ENCODE measurements at regions not wholly inside any gene's neighbourhood (a gene's known extent, or its start where the extent isn't known, plus 50 kb on each side); places are given as distances from the start of the nearest gene placed in this dataset.
"Not testable (repeated sequence)": the region's sequence is repeated elsewhere in the genome, so short reads cannot be mapped to it uniquely, and the experiment has no call there.

DNA sequence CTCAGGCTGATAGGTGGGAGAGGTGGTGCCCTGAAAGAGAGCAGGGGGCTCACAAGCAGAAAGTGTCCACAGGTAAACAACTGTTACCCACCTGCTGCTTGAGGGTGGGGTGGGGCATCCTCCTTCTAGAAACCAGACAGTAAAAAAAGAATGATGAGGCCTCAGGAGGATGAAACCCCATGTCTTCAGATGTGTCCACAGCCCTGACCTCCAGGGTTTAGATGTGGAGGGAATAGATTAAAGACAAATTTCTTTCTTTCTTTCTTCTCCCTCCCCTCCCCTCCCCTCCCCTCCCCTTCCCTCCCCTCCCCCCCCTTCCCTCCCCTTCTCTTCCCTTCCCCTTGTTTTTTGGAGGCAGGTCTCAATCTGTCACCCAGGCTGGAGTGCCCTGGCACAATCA is 333.5 kb upstream of the NUPR2 start:
- TF ChIP-seq, protein P1, sequence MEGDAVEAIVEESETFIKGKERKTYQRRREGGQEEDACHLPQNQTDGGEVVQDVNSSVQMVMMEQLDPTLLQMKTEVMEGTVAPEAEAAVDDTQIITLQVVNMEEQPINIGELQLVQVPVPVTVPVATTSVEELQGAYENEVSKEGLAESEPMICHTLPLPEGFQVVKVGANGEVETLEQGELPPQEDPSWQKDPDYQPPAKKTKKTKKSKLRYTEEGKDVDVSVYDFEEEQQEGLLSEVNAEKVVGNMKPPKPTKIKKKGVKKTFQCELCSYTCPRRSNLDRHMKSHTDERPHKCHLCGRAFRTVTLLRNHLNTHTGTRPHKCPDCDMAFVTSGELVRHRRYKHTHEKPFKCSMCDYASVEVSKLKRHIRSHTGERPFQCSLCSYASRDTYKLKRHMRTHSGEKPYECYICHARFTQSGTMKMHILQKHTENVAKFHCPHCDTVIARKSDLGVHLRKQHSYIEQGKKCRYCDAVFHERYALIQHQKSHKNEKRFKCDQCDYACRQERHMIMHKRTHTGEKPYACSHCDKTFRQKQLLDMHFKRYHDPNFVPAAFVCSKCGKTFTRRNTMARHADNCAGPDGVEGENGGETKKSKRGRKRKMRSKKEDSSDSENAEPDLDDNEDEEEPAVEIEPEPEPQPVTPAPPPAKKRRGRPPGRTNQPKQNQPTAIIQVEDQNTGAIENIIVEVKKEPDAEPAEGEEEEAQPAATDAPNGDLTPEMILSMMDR (IDR thresholded peaks at IDR 0.05), result no peak
- DNase-seq (ENCODE audit: low spot score), result no peak

DNA sequence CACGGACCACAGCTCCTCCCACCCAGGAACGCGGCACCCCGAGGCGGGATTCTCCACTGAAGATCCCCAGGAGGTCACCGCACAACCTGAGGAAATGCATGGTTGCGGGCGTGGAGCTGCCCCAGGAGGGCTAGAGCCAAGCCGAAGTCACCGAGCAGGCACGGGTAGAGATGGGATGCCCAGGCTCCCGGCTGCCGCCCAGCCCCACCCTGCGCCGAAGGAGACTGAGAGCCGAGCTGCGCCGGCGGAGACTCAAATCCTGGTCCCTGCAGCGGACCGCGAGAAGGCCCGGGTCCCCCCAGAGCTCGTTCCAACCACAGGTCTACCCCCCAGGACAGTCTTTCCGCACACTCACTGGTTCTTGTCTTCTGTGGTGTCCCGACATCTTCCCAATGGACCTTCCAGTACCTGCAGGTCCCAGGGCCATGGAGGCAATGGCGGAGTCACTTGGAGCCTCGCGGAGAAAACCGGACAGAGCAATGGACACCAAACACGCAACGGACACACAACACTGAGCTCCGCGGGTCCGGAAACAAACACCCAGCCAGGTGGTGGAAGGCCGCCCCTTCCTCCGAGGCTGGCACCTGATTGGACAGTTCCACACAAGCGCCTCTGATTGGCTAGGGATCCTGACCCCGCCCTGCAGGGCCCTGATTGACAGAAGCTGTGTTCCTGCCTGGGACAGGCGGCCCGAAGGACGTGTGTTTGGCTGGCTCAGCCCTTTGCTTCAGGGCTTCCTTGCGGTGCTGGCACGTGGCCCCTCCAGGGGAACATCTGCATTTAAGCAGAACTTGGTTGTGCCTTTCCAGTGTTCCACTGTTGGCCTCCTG is 331.9 kb upstream of the NUPR2 start:
- no peak overlapping the region for H3K27ac ChIP-seq

More for the DNA sequence above, 333.5 kb upstream of the NUPR2 start:
- H3K4me3 ChIP-seq, result no peak overlapping the region
- no peak overlapping the region for H3K27ac ChIP-seq

DNA sequence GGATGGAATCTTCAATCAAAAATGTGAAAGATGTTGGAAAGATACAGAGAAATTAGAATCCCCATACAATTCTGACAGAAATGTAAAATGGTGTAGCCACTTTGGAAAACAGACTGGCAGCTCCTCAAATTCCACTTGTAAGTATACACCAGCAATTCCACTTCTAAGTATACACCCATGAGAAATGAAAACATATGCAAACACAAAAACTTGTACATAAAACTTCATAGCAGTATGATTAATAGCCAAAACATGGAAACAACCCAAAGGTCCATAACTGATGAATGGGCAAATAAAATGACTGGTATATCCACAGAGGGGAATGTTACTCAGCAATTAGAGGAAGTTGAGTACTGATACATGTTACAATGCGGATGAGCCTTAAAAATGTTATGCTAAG is 304.3 kb upstream of the NUPR2 start:
- not testable (repeated sequence) for H3K4me3 ChIP-seq; DNase-seq (ENCODE audit: low spot score); H3K27ac ChIP-seq

More for the DNA sequence above, 331.9 kb upstream of the NUPR2 start:
- H3K4me3 ChIP-seq, result peak overlapping the region; percentile 36
- DNase-seq (ENCODE audit: low spot score), result no peak
- TF ChIP-seq, protein P1 (IDR thresholded peaks at IDR 0.05), result no peak

DNA sequence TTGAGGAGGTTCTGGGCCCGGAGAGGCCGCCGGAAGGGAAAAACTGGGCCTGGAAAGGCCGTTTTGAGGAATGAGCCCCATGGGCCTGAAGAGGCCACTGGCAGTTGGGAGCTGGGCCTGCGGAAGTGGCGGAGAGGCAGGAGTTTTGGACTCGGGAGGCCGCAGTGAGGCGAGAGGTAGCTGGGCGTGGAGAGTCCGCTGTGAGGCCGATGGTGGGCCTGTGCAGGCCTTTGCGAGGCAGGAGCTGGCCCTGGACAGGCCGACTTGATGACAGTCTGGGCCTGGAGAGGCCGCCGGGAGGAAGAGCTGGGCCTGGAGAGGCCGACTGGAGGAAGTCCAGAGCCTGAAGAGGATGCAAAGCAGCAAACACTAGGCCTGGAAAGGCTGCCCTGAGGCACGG is 259.0 kb upstream of the NUPR2 start:
- Histone ChIP-seq H3K4me3 (no peak overlapping the region), H3K27ac (no peak overlapping the region)
- no peak for DNase-seq (ENCODE audit: low spot score)
- TF ChIP-seq, protein P1 (IDR thresholded peaks at IDR 0.05), result no peak

DNA sequence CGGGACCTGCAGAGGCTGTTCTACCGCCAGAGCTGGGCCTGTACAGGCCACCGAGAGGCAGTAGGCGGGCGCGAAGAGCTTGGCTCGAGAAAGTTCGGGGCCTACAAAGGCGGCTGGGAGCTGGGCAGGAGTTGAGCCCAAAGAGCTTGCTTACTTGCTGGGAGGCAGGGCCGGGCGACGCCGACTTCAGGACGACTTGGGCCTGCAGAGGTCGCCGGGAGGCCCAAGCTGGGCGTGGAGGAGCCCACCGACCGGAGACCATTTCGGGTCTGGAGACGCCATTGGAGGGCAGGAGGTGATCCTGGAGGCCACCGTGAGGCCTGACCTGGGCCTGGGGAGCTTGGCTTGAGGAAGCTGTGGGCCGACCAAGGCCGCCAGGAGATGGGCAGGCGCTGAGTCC is 258.4 kb upstream of the NUPR2 start:
- not testable (repeated sequence) for H3K27ac ChIP-seq; H3K4me3 ChIP-seq; DNase-seq (ENCODE audit: low spot score)

DNA sequence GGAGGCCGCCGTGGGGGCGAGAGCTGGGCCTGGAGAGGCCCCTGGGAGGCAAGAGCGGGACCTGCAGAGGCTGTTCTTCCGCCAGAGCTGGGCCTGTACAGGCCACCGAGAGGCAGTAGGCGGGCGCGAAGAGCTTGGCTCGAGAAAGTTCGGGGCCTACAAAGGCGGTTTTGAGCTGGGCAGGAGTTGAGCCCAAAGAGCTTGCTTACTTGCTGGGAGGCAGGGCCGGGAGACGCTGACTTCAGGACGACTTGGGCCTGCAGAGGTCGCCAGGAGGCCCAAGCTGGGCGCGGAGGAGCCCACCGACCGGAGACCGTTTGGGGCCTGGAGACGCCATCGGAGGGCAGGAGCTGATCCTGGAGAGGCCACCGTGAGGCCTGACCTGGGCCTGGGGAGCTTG is 257.1 kb upstream of the NUPR2 start:
- not testable (repeated sequence) for H3K4me3 ChIP-seq, H3K27ac ChIP-seq
- DNase-seq (ENCODE audit: low spot score), result peak; percentile 86

DNA sequence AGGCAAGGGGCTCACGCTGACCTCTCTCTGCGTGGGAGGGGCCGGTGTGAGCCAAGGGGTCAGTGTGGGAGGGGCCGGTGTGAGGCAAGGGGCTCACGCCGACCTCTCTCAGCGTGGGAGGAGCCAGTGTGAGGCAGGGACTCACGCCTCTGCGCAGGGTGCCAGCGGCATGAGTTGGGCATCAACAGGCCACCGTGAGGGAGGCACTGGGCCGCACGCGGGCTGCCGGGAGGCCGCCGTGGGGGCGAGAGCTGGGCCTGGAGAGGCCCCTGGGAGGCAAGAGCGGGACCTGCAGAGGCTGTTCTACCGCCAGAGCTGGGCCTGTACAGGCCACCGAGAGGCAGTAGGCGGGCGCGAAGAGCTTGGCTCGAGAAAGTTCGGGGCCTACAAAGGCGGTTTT is 255.6 kb upstream of the NUPR2 start:
- not testable (repeated sequence) for DNase-seq (ENCODE audit: low spot score); H3K4me3 ChIP-seq; H3K27ac ChIP-seq

DNA sequence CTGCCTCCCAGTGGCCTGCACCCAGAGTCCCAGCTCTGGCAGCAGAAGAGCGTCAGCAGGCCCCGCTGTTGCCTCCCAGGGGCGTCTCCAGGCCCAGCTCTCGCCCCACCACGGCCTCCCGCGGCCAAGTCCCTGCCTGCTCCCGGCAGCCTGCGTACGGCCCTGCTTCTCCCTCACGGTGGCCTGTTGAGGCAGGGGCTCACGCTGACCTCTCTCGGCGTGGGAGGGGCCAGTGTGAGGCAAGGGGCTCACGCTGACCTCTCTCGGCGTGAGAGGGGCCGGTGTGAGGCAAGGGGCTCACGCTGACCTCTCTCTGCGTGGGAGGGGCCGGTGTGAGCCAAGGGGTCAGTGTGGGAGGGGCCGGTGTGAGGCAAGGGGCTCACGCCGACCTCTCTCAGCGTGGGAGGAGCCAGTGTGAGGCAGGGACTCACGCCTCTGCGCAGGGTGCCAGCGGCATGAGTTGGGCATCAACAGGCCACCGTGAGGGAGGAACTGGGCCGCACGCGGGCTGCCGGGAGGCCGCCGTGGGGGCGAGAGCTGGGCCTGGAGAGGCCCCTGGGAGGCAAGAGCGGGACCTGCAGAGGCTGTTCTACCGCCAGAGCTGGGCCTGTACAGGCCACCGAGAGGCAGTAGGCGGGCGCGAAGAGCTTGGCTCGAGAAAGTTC is 254.1 kb upstream of the NUPR2 start:
- not testable (repeated sequence) for H3K4me3 ChIP-seq; H3K27ac ChIP-seq; DNase-seq (ENCODE audit: low spot score)

DNA sequence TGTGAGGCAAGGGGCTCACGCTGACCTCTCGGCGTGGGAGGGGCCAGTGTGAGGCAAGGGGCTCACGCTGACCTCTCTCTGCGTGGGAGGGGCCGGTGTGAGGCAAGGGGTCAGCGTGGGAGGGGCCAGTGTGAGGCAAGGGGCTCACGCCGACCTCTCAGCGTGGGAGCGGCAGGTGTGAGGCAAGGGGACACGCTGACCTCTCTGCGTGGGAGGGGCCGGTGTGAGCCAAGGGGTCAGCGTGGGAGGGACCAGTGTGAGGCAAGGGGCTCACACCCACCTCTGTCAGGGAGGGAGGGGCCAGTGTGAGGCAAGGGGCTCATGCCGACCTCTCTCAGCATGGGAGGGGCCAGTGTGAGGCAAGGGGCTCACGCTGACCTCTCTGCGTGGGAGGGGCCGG is 251.7 kb upstream of the NUPR2 start:
- not testable (repeated sequence) for DNase-seq (ENCODE audit: low spot score); H3K4me3 ChIP-seq; H3K27ac ChIP-seq

DNA sequence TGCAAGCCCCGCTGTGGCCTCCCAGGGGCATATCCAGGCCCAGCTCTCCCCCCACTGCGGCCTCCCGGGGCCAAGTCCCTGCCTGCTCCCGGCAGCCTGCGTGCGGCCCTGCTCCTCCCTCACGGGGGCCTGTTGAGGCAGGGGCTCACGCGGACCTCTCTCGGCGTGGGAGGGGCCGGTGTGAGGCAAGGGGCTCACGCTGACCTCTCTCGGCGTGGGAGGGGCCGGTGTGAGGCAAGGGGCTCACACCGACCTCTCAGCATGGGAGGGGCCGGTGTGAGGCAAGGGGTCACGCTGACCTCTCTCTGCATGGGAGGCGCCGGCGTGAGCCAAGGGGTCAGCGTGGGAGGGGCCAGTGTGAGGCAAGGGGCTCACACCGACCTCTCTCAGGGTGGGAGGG is 251.2 kb upstream of the NUPR2 start:
- not testable (repeated sequence) for H3K4me3 ChIP-seq; DNase-seq (ENCODE audit: low spot score); H3K27ac ChIP-seq

DNA sequence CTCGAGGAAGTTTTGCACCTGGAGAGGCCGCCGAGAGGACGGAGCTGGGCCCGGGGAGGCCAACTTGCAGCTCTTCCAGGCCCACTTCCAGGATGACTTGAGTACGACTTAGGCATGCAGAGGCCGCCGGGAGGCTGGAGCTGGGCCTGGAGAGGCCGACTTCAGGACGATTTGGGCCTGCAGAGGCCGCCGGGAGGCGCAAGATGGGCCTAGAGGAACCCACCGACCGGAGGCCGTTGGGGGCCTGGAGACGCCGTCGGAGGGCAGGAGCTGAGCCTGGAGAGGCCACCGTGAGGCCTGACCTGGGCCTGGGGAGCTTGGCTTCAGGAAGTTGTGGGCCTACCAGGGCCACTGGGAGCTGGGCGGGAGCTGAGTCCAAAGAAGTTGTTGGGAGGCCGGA is 250.5 kb upstream of the NUPR2 start:
- not testable (repeated sequence) for H3K27ac ChIP-seq; H3K4me3 ChIP-seq; DNase-seq (ENCODE audit: low spot score)

DNA sequence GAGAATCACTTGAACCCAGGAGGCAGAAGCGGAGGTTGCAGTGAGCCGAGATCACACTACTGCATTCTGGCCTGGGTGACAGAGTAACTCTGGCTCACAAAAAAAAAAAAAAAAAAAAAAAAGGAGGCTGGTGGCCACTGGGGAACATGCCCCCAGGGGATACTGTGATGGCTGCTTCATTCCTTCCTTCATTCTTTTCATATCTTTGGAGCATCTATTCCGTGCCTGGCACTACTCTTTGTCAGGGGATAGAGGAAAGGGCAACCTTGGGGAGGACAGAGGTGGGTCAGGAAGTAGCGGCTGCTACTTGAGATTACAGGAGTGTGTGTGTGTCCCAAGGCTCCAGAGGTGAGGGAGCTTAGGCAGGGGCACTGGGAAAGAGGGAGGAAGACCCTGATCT is 236.4 kb upstream of the NUPR2 start:
- H3K27ac ChIP-seq; DNase-seq (ENCODE audit: low spot score); H3K4me3 ChIP-seq: not testable (repeated sequence)

DNA sequence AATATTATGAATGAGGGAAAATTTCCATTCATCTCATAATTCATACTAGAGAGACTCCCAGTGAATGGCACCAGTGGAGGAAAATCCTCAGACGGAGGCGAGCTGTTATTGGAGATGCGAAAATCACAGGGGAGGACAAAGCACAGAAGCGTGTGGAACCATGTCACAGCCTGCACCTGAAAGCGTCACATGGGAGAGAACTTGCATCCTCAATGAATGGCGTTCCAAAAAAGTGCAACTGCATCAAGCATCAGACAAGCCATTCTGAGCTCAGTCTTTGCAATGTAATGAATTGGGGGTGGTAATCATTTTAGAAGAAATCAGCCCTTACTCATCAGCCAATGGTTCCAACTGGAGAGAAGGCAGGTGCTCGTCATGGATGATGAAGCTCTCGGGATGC is 235.0 kb upstream of the NUPR2 start:
- not testable (repeated sequence) for H3K4me3 ChIP-seq; H3K27ac ChIP-seq; DNase-seq (ENCODE audit: low spot score)

DNA sequence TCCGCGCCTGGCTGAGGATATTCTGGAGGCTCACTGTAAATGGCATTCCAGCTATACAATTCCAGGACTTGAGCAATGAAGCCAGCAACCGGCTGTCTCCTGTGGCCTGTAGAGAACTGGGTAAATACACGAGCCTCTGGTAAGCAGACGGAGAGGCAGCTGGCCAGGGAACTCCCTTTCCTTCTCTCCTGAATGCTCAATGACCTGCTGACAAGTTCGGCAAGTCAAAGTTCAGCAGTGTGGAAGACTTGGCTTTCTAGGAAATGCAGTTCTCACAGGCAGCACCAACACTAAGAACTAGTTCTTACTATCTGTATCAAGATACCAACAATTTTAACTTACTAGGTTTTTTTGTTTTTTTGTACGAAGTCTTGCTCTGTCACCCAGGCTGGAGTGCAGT is 232.1 kb upstream of the NUPR2 start:
- not testable (repeated sequence) for DNase-seq (ENCODE audit: low spot score); H3K4me3 ChIP-seq; H3K27ac ChIP-seq

DNA sequence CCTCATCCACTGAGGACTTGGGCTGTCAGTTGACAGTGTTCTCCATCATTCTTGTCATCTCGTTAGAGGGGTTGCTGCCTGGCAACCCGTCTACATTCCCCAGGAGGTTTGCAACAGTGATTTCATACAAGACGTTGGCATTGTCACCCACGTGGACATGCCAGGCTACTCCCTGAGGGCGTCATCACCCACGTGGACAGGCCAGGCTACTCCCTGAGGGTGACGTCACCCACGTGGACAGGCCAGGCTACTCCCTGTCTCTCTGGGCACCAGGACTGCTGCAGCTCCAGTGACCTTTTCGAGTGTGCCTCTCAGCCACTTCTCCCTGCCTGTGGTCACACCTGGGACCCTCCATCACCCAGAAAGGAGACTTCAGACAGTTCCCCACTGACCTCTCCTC is 212.1 kb upstream of the NUPR2 start:
- H3K4me3 ChIP-seq; DNase-seq (ENCODE audit: low spot score); H3K27ac ChIP-seq: not testable (repeated sequence)

Data from coronary artery (tissue), 2 donors.